ENCODE measurements at regions not wholly inside any gene's neighbourhood (a gene's known extent, or its start where the extent isn't known, plus 50 kb on each side); places are given as distances from the start of the nearest gene placed in this dataset.
A peak's percentile ranks its signal among the peaks of the same experiment; 100 is the strongest.
"Not testable (repeated sequence)": the region's sequence is repeated elsewhere in the genome, so short reads cannot be mapped to it uniquely, and the experiment has no call there.

- peak; percentile 28 for DNase-seq
Measured at GRCh38 chr9:748861-749497, 92.5 kb upstream of the DMRT1 start.

GRCh38 chr9:749716-750115 is 91.8 kb upstream of the DMRT1 start:
- peak; percentile 84 for DNase-seq

- DNase-seq, result no peak
Measured at GRCh38 chr9:750249-750967, 91.1 kb upstream of the DMRT1 start.

GRCh38 chr9:751137-752051 is 90.1 kb upstream of the DMRT1 start:
- DNase-seq, result peak; percentile 74

- peak; percentile 20 for DNase-seq
Measured at GRCh38 chr9:752201-752600, 89.3 kb upstream of the DMRT1 start.

- DNase-seq, result peak; percentile 17
Measured at GRCh38 chr9:752681-753200, 88.8 kb upstream of the DMRT1 start.

- DNase-seq, result not testable (repeated sequence)
Measured at GRCh38 chr9:753734-754133, 87.8 kb upstream of the DMRT1 start.

- DNase-seq, result no peak
Measured at GRCh38 chr9:754150-754931, 87.2 kb upstream of the DMRT1 start.

- peak; percentile 87 for DNase-seq
Measured at GRCh38 chr9:755454-756381, 85.8 kb upstream of the DMRT1 start.

GRCh38 chr9:757246-757881 is 84.1 kb upstream of the DMRT1 start:
- DNase-seq, result peak; percentile 56

GRCh38 chr9:758146-758545 is 83.4 kb upstream of the DMRT1 start:
- DNase-seq, result no peak

- DNase-seq, result no peak
Measured at GRCh38 chr9:759541-759940, 82.0 kb upstream of the DMRT1 start.

- no peak for DNase-seq
Measured at GRCh38 chr9:759983-760736, 81.3 kb upstream of the DMRT1 start.

GRCh38 chr9:761176-761792 is 80.2 kb upstream of the DMRT1 start:
- DNase-seq, result no peak

GRCh38 chr9:761793-762560 is 79.5 kb upstream of the DMRT1 start:
- DNase-seq, result peak; percentile 38

GRCh38 chr9:763692-764091 is 77.8 kb upstream of the DMRT1 start:
- no peak for DNase-seq

- DNase-seq, result peak; percentile 83
Measured at GRCh38 chr9:764105-764524, 77.4 kb upstream of the DMRT1 start.

- no peak for DNase-seq
Measured at GRCh38 chr9:764986-765385, 76.5 kb upstream of the DMRT1 start.

- not testable (repeated sequence) for DNase-seq
Measured at GRCh38 chr9:767061-767561, 74.4 kb upstream of the DMRT1 start.

Measured in activated CD4-positive, alpha-beta T cell treated with anti-CD3 and anti-CD28 coated beads, Interleukin-2, Interleukin-6, amounts not matched to agents 100 ng/mL and 50 ng/mL, durations not matched to agents 16 hours and 8 hours (primary cell).